ENCODE measurements at regions not wholly inside any gene's neighbourhood (a gene's known extent, or its start where the extent isn't known, plus 50 kb on each side); places are given as distances from the start of the nearest gene placed in this dataset.

GRCh38 chrY:21288908-21289307 lies 222.2 kb upstream of the RBMY1B start:
- H3K4me1 ChIP-seq: no peaks in the 10 kb centered on the region
- no peak overlapping the region for H3K4me3 ChIP-seq
- no peaks in the 10 kb centered on the region for H3K36me3 ChIP-seq
- H3K9me3 ChIP-seq: no peaks in the 10 kb centered on the region
- WGBS (ENCODE audit: insufficient coverage, low coverage, low lambda C conversion rate, missing lambda C conversion rate): no CpG with 5 or more reads among the region's 3 CpGs
- intact Hi-C loops (cut with DNase I): no loop called here
- no peak for ATAC-seq
- TF ChIP-seq POLR2A (IDR thresholded peaks at IDR 0.05) (no peak), CTCF (IDR thresholded peaks at IDR 0.05) (no peak)
- no peak overlapping the region for H3K27ac ChIP-seq
- no peak for DNase-seq
- no peaks in the 10 kb centered on the region for H3K27me3 ChIP-seq

- H3K4me1 ChIP-seq: no peaks in the 10 kb centered on the region
- intact Hi-C loops (cut with DNase I): no loop called here
- ATAC-seq (no peak), DNase-seq (no peak)
- TF ChIP-seq CTCF (IDR thresholded peaks at IDR 0.05) (no peak), POLR2A (IDR thresholded peaks at IDR 0.05) (no peak)
- H3K27me3 ChIP-seq: no peaks in the 10 kb centered on the region
- H3K9me3 ChIP-seq: no peaks in the 10 kb centered on the region
- no peak overlapping the region for H3K27ac ChIP-seq
- WGBS (ENCODE audit: insufficient coverage, low coverage, low lambda C conversion rate, missing lambda C conversion rate): no CpG with 5 or more reads among the region's 2 CpGs
- no peaks in the 10 kb centered on the region for H3K36me3 ChIP-seq
- no peak overlapping the region for H3K4me3 ChIP-seq
Observed at GRCh38 chrY:21295206-21295605, 215.9 kb upstream of the RBMY1B start.

- H3K4me1 ChIP-seq: no peaks in the 10 kb centered on the region
- H3K36me3 ChIP-seq: no peaks in the 10 kb centered on the region
- ATAC-seq: no peak
- no peak for DNase-seq
- intact Hi-C loops (cut with DNase I): no loop called here
- H3K27me3 ChIP-seq: no peaks in the 10 kb centered on the region
- no peak for TF ChIP-seq CTCF (IDR thresholded peaks at IDR 0.05)
- TF ChIP-seq POLR2A (IDR thresholded peaks at IDR 0.05): no peak
- H3K9me3 ChIP-seq: no peaks in the 10 kb centered on the region
- no peak overlapping the region for H3K27ac ChIP-seq
- no CpG with 5 or more reads among the region's 6 CpGs for WGBS (ENCODE audit: insufficient coverage, low coverage, low lambda C conversion rate, missing lambda C conversion rate)
- H3K4me3 ChIP-seq: no peak overlapping the region
Observed at GRCh38 chrY:21302278-21302677, 208.9 kb upstream of the RBMY1B start.

GRCh38 chrY:21315366-21315765 lies 195.8 kb upstream of the RBMY1B start:
- ATAC-seq: no peak

More at GRCh38 chrY:21315366-21315765, 195.8 kb upstream of the RBMY1B start:
- H3K4me3 ChIP-seq: no peak overlapping the region
- H3K4me1 ChIP-seq: no peaks in the 10 kb centered on the region
- no peak for DNase-seq
- no peaks in the 10 kb centered on the region for H3K27me3 ChIP-seq
- H3K27ac ChIP-seq: no peak overlapping the region
- no peaks in the 10 kb centered on the region for H3K36me3 ChIP-seq
- H3K9me3 ChIP-seq: no peaks in the 10 kb centered on the region
- TF ChIP-seq CTCF (IDR thresholded peaks at IDR 0.05) (no peak), POLR2A (IDR thresholded peaks at IDR 0.05) (no peak)
- intact Hi-C loops (cut with DNase I): no loop called here

Small RNAs in the stretch of these regions (small RNA-seq; reads per million reads assigned to genes)
- gene TMEM167AP1: 0 reads per million in 2 experiments
